ENCODE measurements at regions not wholly inside any gene's neighbourhood (a gene's known extent, or its start where the extent isn't known, plus 50 kb on each side); places are given as distances from the start of the nearest gene placed in this dataset.

- no peaks in the 10 kb centered on the region for H3K4me1 ChIP-seq
- no peak for ATAC-seq
- no peaks in the 10 kb centered on the region for H3K36me3 ChIP-seq
- H3K9me3 ChIP-seq, result no peaks in the 10 kb centered on the region
- no peak for DNase-seq
- H3K27me3 ChIP-seq, result no peaks in the 10 kb centered on the region
- intact Hi-C loops (cut with DNase I), result no loop called here
- no peak overlapping the region for H3K4me3 ChIP-seq
- TF ChIP-seq CTCF (IDR thresholded peaks at IDR 0.05), result no peak
- no peak overlapping the region for H3K27ac ChIP-seq
These were observed 54.0 kb upstream of the OLFM1 start for GRCh38 chr9:135033487-135033886.

DNA sequence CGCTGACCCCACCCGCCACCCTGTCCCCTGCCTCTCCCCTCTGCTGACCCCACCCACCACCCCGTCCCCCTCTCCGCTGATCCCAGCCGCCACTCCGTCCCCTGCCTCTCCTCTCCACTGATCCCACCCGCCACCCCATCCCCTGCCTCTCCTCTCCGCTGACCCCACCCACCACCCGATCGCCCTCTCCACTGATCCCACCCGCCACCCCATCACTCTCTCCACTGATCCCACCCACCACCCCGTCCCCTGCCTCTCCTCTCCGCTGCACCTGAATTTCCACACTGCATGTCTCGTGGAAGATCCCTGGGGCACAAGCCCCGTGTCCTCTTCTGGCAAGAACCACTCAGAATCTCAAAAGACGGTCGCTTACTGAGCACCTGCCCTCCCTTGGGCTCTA is 53.4 kb upstream of the OLFM1 start:
- H3K9me3 ChIP-seq, result no peaks in the 10 kb centered on the region
- intact Hi-C loops (cut with DNase I), result no loop called here
- H3K36me3 ChIP-seq, result no peaks in the 10 kb centered on the region
- TF ChIP-seq CTCF (IDR thresholded peaks at IDR 0.05), result no peak
- H3K4me3 ChIP-seq, result no peak overlapping the region
- H3K4me1 ChIP-seq, result no peaks in the 10 kb centered on the region
- DNase-seq (peak; percentile 27), ATAC-seq (no peak)
- no peak overlapping the region for H3K27ac ChIP-seq
- H3K27me3 ChIP-seq, result no peaks in the 10 kb centered on the region

DNA sequence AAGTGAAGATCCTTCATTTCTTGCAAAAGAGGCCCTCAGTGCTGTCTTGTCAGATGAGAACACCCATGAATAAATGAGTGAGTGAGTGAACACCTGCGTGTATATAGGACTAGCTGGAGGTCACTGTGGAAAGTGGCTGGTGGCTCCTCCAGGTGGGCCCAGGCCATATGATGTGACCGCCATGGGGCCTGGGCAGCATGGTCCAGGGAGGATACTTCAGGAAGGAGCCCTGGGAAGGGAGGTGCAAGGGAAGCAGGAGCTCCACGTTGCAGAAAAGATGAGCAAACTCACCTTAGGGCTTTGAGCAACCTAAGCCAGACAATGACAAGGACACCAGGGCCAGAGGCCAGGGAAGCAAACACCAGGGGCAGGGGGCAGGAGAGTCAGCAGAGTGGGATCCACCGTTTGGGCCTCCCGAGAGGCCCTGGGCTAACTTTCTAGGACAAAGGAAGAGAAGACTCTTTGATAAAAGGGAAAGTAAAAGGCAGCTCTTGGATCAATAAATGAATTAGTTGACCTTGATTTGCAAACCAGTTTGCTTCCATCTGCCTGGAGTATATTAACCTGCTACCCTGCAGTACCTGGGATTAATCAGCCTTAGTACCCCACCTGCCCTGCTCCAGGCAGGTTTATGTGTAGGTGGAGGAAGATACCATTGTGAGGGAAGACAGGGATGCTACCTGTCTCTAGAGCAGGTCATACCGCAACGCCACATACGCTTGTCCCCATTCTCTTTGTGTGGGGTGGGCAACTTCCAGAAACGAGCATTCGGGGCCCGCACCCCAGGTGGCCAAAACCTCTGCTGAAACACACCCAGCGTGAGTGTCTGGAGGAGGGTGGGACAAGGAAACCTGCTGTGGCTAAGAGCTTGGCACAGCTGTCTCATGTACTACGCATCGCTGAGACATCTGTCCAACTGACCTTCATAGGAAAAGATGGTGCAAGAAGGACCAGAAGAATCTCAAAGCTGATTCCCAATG is 51.4 kb upstream of the OLFM1 start:
- H3K9me3 ChIP-seq, result no peaks in the 10 kb centered on the region
- H3K4me1 ChIP-seq, result no peaks in the 10 kb centered on the region
- no peak overlapping the region for H3K27ac ChIP-seq
- peak; percentile 29 for DNase-seq
- peaks cover 3% of the 10 kb centered on the region for H3K27me3 ChIP-seq
- no peak overlapping the region for H3K4me3 ChIP-seq
- intact Hi-C loops (cut with DNase I), result no loop called here
- H3K36me3 ChIP-seq, result no peaks in the 10 kb centered on the region
- ATAC-seq, result no peak
- TF ChIP-seq CTCF (IDR thresholded peaks at IDR 0.05), result no peak

- Histone ChIP-seq H3K4me3 (no peak overlapping the region), H3K27ac (no peak overlapping the region), H3K36me3 (no peaks in the 10 kb centered on the region), H3K9me3 (no peaks in the 10 kb centered on the region), H3K4me1 (no peaks in the 10 kb centered on the region), H3K27me3 (peaks cover 3% of the 10 kb centered on the region)
- intact Hi-C loops (cut with DNase I), result no loop called here
- ATAC-seq (no peak), DNase-seq (peak; percentile 48)
- no peak for TF ChIP-seq CTCF (IDR thresholded peaks at IDR 0.05)
These were observed 50.5 kb upstream of the OLFM1 start for GRCh38 chr9:135036861-135037465.

GRCh38 chr9:135037521-135038250 is 49.8 kb upstream of the OLFM1 start:
- TF ChIP-seq CTCF (IDR thresholded peaks at IDR 0.05), result no peak
- no peak overlapping the region for H3K27ac ChIP-seq
- DNase-seq (peak; percentile 32), ATAC-seq (no peak)
- no peaks in the 10 kb centered on the region for H3K36me3 ChIP-seq
- H3K4me1 ChIP-seq, result no peaks in the 10 kb centered on the region
- peaks cover 7% of the 10 kb centered on the region for H3K27me3 ChIP-seq
- intact Hi-C loops (cut with DNase I), result no loop called here
- no peaks in the 10 kb centered on the region for H3K9me3 ChIP-seq
- no peak overlapping the region for H3K4me3 ChIP-seq

All from upper lobe of right lung (tissue), 1 donor.